Endothelial cell of umbilical vein (primary cell): ENCODE measurements at regions not wholly inside any gene's neighbourhood (a gene's known extent, or its start where the extent isn't known, plus 50 kb on each side); places are given as distances from the start of the nearest gene placed in this dataset.

Experiments
- BruUV-seq: library from RNA; stranded (reverse); fragments of 400-500 nt; replicated peaks from 2 replicates; lab custom pipeline; 2021; lab: Mats Ljungman, UMichigan
- CTCF ChIA-PET: fragments of 300-600, 350-600 bp; sonication (Branson Sonifier 250); formaldehyde crosslinking; loops from one replicate; lab custom pipeline; 2021; ENCODE audit warnings: antibody characterized with exemption, inconsistent platforms; lab: Charles Lee
- POLR2A ChIA-PET: fragments of 300-600, 350-600 bp; sonication (Branson Sonifier 250); formaldehyde crosslinking; loops from one replicate; lab custom pipeline; 2021; ENCODE audit warnings: antibody characterized with exemption, inconsistent platforms; lab: Charles Lee
- DNase-seq: peaks from one replicate; pipeline ENCODE4 v3.0.0-alpha.2; 2011; ENCODE audit warnings: low read depth, low spot score
- FAIRE-seq: peaks from 2 replicates; lab custom pipeline; 2011; peaks lifted over from hg19 to GRCh38; lab: Jason Lieb, UNC
- H2AFZ ChIP-seq: 2 replicates; pipeline ENCODE4 v1.6.0; 2012; ENCODE audit warnings: low read depth, low read length, control low read depth, inconsistent platforms
- H3K27ac ChIP-seq: 2 replicates; pipeline ENCODE4 v1.5.1; 2011; ENCODE audit warnings: low read depth, mild to moderate bottlenecking, control low read depth, low read length, moderate library complexity; ENCODE audit not compliant: insufficient read depth
- H3K27me3 ChIP-seq, 2 experiments: 2 replicates each; pipeline versions ENCODE4 v1.6.0 to v1.6.1; 2011; ENCODE audit warnings: low read length in 2 of 2, mixed read lengths in 1 of 2; ENCODE audit not compliant: control insufficient read depth in 2 of 2, insufficient read depth in 2 of 2
- H3K36me3 ChIP-seq, 2 experiments: 2 replicates in 1 of 2; 3 replicates in 1 of 2; pipeline ENCODE4 v1.5.1; 2011; ENCODE audit warnings: low read length in 2 of 2, mild to moderate bottlenecking in 1 of 2, moderate library complexity in 1 of 2; ENCODE audit not compliant: control insufficient read depth in 2 of 2, insufficient read depth in 2 of 2; ENCODE audit errors: extremely low read depth in 1 of 2
- H3K4me1 ChIP-seq: 3 replicates; pipeline ENCODE4 v1.5.1; 2011; ENCODE audit warnings: mild to moderate bottlenecking, low read length; ENCODE audit not compliant: control insufficient read depth, insufficient read depth; ENCODE audit errors: extremely low read depth
- H3K4me2 ChIP-seq: 2 replicates; pipeline ENCODE4 v1.6.1; 2011; ENCODE audit warnings: low read length, control low read depth, mixed read lengths; ENCODE audit not compliant: insufficient read depth
- H3K4me3 ChIP-seq, 3 experiments: fragments of 200-600 bp in 1 of 3; sonication (generic), shearing (Covaris generic) in 1 of 3; replicated peaks in 1 of 3; 2 replicates each; pipeline ENCODE4 v1.5.1; 2011 to 2016; ENCODE audit warnings: control low read depth in 3 of 3, low read length in 3 of 3, mild to moderate bottlenecking in 2 of 3, inconsistent platforms in 1 of 3, low read depth in 1 of 3, moderate library complexity in 1 of 3; ENCODE audit not compliant: insufficient read depth in 1 of 3
- H3K79me2 ChIP-seq: 2 replicates; pipeline ENCODE4 v1.6.0; 2012; ENCODE audit warnings: low read length, inconsistent platforms; ENCODE audit not compliant: control insufficient read depth, insufficient read depth
- H3K9ac ChIP-seq: replicated peaks from 2 replicates; pipeline ENCODE3; 2011; ENCODE audit warnings: low read length, control low read depth; ENCODE audit not compliant: insufficient read depth; ENCODE audit errors: extremely low read depth
- H3K9me1 ChIP-seq: replicated peaks from 3 replicates; pipeline ENCODE4 v1.6.0; 2011; ENCODE audit warnings: mild to moderate bottlenecking, low read length; ENCODE audit not compliant: control insufficient read depth, insufficient read depth; ENCODE audit errors: extremely low read depth
- H3K9me3 ChIP-seq: replicated peaks from 2 replicates; pipeline ENCODE4 v1.5.1; 2012; ENCODE audit warnings: low read length, inconsistent platforms; ENCODE audit not compliant: control insufficient read depth, insufficient read depth
- H4K20me1 ChIP-seq: replicated peaks from 2 replicates; pipeline ENCODE3; 2011; ENCODE audit warnings: mild to moderate bottlenecking, low read length; ENCODE audit not compliant: control insufficient read depth, insufficient read depth; ENCODE audit errors: extremely low read depth
- EZH2 ChIP-seq: IDR thresholded peaks from 2 replicates; pipeline ENCODE4 v1.6.1; 2012; ENCODE audit warnings: borderline replicate concordance, low read depth, mild to moderate bottlenecking, moderate library complexity, low read length, inconsistent platforms; ENCODE audit not compliant: severe bottlenecking
- FOS ChIP-seq: IDR thresholded peaks from 2 replicates; pipeline ENCODE4 v1.6.1; 2011; ENCODE audit warnings: mild to moderate bottlenecking, low read length, moderate library complexity, borderline replicate concordance; ENCODE audit not compliant: insufficient read depth
- GATA2 ChIP-seq: IDR thresholded peaks from 2 replicates; pipeline ENCODE4 v1.7.0; 2011; ENCODE audit warnings: low read depth, mild to moderate bottlenecking, moderate library complexity, mixed read lengths, low read length; ENCODE audit not compliant: insufficient read length, insufficient read depth
- JUN ChIP-seq: IDR thresholded peaks from 2 replicates; pipeline ENCODE4 v1.6.1; 2011; ENCODE audit warnings: borderline replicate concordance, low read depth; ENCODE audit not compliant: insufficient read length, insufficient read depth
- MYC ChIP-seq: IDR thresholded peaks from one replicate; pipeline ENCODE4 v1.6.1; 2011; ENCODE audit warnings: mild to moderate bottlenecking, low read depth, low read length
- POLR2A ChIP-seq: IDR thresholded peaks from 2 replicates; pipeline ENCODE4 v1.6.1; 2012; ENCODE audit warnings: low read depth, mild to moderate bottlenecking, control low read depth, low read length
- POLR2AphosphoS5 ChIP-seq: IDR thresholded peaks from 2 replicates; pipeline ENCODE4 v1.6.1; 2012; ENCODE audit warnings: low read depth, mild to moderate bottlenecking, control low read depth, low read length, moderate library complexity; ENCODE audit not compliant: insufficient read depth
- dilution Hi-C: fragments of 300-500 bp; cut with MboI; formaldehyde crosslinking; loops from one replicate; pipeline ENCODE4 v1.15.0; 2019; ENCODE audit warnings: low sequenced_read_pairs; ENCODE audit not compliant: extremely low pct_ligation_motif_present
- intact Hi-C: fragments of 100-400 bp; cut with micrococcal nuclease; formaldehyde crosslinking; loops from one replicate; pipeline ENCODE4 v1.10.0; 2022
- TF ChIP-seq, protein P1 (sequence below), 2 donors: IDR thresholded peaks; 1 replicate in 1 of 2; 2 replicates in 1 of 2; pipeline ENCODE4 v1.5.1; 2011; ENCODE audit warnings: low read length in 2 of 2, mild to moderate bottlenecking in 2 of 2, moderate library complexity in 2 of 2, control low read depth in 1 of 2, inconsistent platforms in 1 of 2, low read depth in 1 of 2; ENCODE audit not compliant: insufficient read depth in 1 of 2; ENCODE audit errors: extremely low read depth in 1 of 2
- TF ChIP-seq, protein P2 (sequence below): IDR thresholded peaks from 2 replicates; pipeline ENCODE4 v1.6.1; 2011; ENCODE audit not compliant: insufficient read depth, insufficient read length

GRCh38 chr3:104080088-104080626 is 1286.6 kb upstream of the ALCAM start:
- H3K27ac ChIP-seq = no peak overlapping the region
- H3K79me2 ChIP-seq = no peaks in the 10 kb centered on the region
- H4K20me1 ChIP-seq = no peaks in the 10 kb centered on the region
- CTCF ChIA-PET = interaction anchor here (0.6 to 1.0 kb wide), 2 partner anchors 22 to 103 kb away, joined by 3 read pairs; no protein-coding TSS in a partner anchor
- no peak overlapping the region for H2AFZ ChIP-seq
- no peaks in the 10 kb centered on the region for H3K27me3 ChIP-seq
- intact Hi-C loops = no loop called here
- no peaks in the 10 kb centered on the region for H3K9me1 ChIP-seq
- H3K4me1 ChIP-seq = no peaks in the 10 kb centered on the region
- H3K36me3 ChIP-seq = no peaks in the 10 kb centered on the region
- TF ChIP-seq GATA2 (no peak), MYC (no peak), POLR2AphosphoS5 (no peak), FOS (no peak), POLR2A (no peak), EZH2 (no peak), JUN (no peak)
- TF ChIP-seq, protein P1, sequence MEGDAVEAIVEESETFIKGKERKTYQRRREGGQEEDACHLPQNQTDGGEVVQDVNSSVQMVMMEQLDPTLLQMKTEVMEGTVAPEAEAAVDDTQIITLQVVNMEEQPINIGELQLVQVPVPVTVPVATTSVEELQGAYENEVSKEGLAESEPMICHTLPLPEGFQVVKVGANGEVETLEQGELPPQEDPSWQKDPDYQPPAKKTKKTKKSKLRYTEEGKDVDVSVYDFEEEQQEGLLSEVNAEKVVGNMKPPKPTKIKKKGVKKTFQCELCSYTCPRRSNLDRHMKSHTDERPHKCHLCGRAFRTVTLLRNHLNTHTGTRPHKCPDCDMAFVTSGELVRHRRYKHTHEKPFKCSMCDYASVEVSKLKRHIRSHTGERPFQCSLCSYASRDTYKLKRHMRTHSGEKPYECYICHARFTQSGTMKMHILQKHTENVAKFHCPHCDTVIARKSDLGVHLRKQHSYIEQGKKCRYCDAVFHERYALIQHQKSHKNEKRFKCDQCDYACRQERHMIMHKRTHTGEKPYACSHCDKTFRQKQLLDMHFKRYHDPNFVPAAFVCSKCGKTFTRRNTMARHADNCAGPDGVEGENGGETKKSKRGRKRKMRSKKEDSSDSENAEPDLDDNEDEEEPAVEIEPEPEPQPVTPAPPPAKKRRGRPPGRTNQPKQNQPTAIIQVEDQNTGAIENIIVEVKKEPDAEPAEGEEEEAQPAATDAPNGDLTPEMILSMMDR (IDR thresholded peaks at IDR 0.05; ENCODE audit: extremely low read depth in 1 of 2, insufficient read depth in 1 of 2, low read depth in 1 of 2, low read length in 2 of 2) = no peak
- TF ChIP-seq, protein P2, sequence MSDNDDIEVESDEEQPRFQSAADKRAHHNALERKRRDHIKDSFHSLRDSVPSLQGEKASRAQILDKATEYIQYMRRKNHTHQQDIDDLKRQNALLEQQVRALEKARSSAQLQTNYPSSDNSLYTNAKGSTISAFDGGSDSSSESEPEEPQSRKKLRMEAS = no peak
- no peak overlapping the region for H3K4me2 ChIP-seq
- dilution Hi-C loops = no loop called here
- no peak for FAIRE-seq
- no peaks in the 10 kb centered on the region for H3K9me3 ChIP-seq
- no TSS peak for BruUV-seq
- no peak overlapping the region for H3K9ac ChIP-seq
- DNase-seq = no peak
- POLR2A ChIA-PET = no interaction called here
- H3K4me3 ChIP-seq = no peak overlapping the region
